HEK293 (cell line): ENCODE measurements at regions not wholly inside any gene's neighbourhood (a gene's known extent, or its start where the extent isn't known, plus 50 kb on each side); places are given as distances from the start of the nearest gene placed in this dataset.

Source experiments
- CTCF ChIA-PET: fragments of 350-600 bp; formaldehyde crosslinking; extraction: SDS; loops from one replicate; lab custom pipeline; 2021; ENCODE audit warnings: antibody characterized with exemption; lab: Yijun Ruan, JAX
- POLR2A ChIA-PET: fragments of 300-600 bp; formaldehyde crosslinking; extraction: SDS; loops from one replicate; lab custom pipeline; 2020; ENCODE audit warnings: antibody characterized with exemption, inconsistent platforms; lab: Yijun Ruan, JAX
- H3K27ac ChIP-seq: fragments of 200-500 bp; sonication (Bioruptor generic); 2 replicates; pipeline ENCODE4 v1.5.1; 2014; ENCODE audit warnings: low read depth, low read length, control low read depth, inconsistent platforms; ENCODE audit errors: extremely low read depth
- H3K36me3 ChIP-seq, 2 experiments: fragments of 200-500 bp in 1 of 2; sonication (Bioruptor generic) in 1 of 2; 1 replicate in 1 of 2; 2 replicates in 1 of 2; pipeline ENCODE4 v1.5.1; 2014 to 2017; ENCODE audit warnings: inconsistent platforms in 2 of 2, low read length in 2 of 2; ENCODE audit not compliant: control insufficient read depth in 2 of 2, insufficient read depth in 1 of 2
- H3K4me1 ChIP-seq: fragments of 200-500 bp; sonication (Bioruptor generic); 2 replicates; pipeline ENCODE4 v1.5.1; 2014; ENCODE audit warnings: mild to moderate bottlenecking, low read length, inconsistent platforms; ENCODE audit not compliant: control insufficient read depth, insufficient read depth
- H3K4me3 ChIP-seq: 2 replicates; pipeline ENCODE4 v1.5.1; 2011; ENCODE audit warnings: low read depth, mild to moderate bottlenecking, control low read depth, low read length, moderate library complexity
- H3K9me3 ChIP-seq: fragments of 200-500 bp; sonication (Bioruptor generic); 2 replicates; pipeline ENCODE4 v1.5.1; 2014; ENCODE audit warnings: low read depth, low read length, inconsistent platforms; ENCODE audit not compliant: control insufficient read depth, insufficient read depth
- SCRT2 ChIP-seq: fragments of 450-650 bp; formaldehyde crosslinking; IDR thresholded peaks from 2 replicates; pipeline ENCODE4 v1.5.1; 2016; ENCODE audit warnings: missing biosample characterization, missing genetic modification characterization
- SETDB1 ChIP-seq: IDR thresholded peaks from one replicate; pipeline ENCODE4 v1.6.1; 2017; ENCODE audit warnings: mild to moderate bottlenecking, low read length, moderate library complexity, mixed read lengths; ENCODE audit not compliant: insufficient read length
- SP7 ChIP-seq: fragments of 450-650 bp; formaldehyde crosslinking; IDR thresholded peaks from 2 replicates; pipeline ENCODE4 v1.5.1; 2016; ENCODE audit warnings: missing biosample characterization, missing genetic modification characterization
- WT1 ChIP-seq: fragments of 450-650 bp; formaldehyde crosslinking; IDR thresholded peaks from 2 replicates; pipeline ENCODE4 v1.5.1; 2016; ENCODE audit warnings: missing biosample characterization, missing genetic modification characterization
- YY1 ChIP-seq: fragments of 450-650 bp; formaldehyde crosslinking; IDR thresholded peaks from 2 replicates; pipeline ENCODE4 v1.5.1; 2018; ENCODE audit warnings: missing biosample characterization, missing genetic modification characterization
- ZNF155 ChIP-seq: fragments of 450-650 bp; formaldehyde crosslinking; IDR thresholded peaks from 2 replicates; pipeline ENCODE4 v1.5.1; 2016; ENCODE audit warnings: missing biosample characterization, missing genetic modification characterization
- ZNF324 ChIP-seq: fragments of 450-650 bp; formaldehyde crosslinking; IDR thresholded peaks from 2 replicates; pipeline ENCODE4 v1.5.1; 2016; ENCODE audit warnings: missing biosample characterization, missing genetic modification characterization
- ZNF426 ChIP-seq: fragments of 450-650 bp; formaldehyde crosslinking; IDR thresholded peaks from 2 replicates; pipeline ENCODE4 v1.5.1; 2017; ENCODE audit warnings: missing biosample characterization, missing genetic modification characterization, mild to moderate bottlenecking, inconsistent platforms, moderate library complexity
- ZNF473 ChIP-seq: fragments of 450-650 bp; formaldehyde crosslinking; IDR thresholded peaks from 2 replicates; pipeline ENCODE4 v1.5.1; 2017; ENCODE audit warnings: missing biosample characterization, missing genetic modification characterization
- ZNF670 ChIP-seq: fragments of 450-650 bp; formaldehyde crosslinking; IDR thresholded peaks from 2 replicates; pipeline ENCODE4 v1.5.1; 2016; ENCODE audit warnings: missing biosample characterization, missing genetic modification characterization, low read depth
- ZNF785 ChIP-seq: fragments of 450-650 bp; formaldehyde crosslinking; IDR thresholded peaks from 2 replicates; pipeline ENCODE4 v1.5.1; 2016; ENCODE audit warnings: missing biosample characterization, missing genetic modification characterization
- ZNF791 ChIP-seq: fragments of 450-650 bp; formaldehyde crosslinking; IDR thresholded peaks from 2 replicates; pipeline ENCODE4 v1.5.1; 2016; ENCODE audit warnings: missing biosample characterization, missing genetic modification characterization
- ZSCAN23 ChIP-seq: fragments of 450-650 bp; formaldehyde crosslinking; IDR thresholded peaks from 2 replicates; pipeline ENCODE4 v1.5.1; 2016; ENCODE audit warnings: missing biosample characterization, missing genetic modification characterization
- TF ChIP-seq, protein P1 (sequence below): fragments of 450-650 bp; formaldehyde crosslinking; IDR thresholded peaks from 2 replicates; pipeline ENCODE4 v1.5.1; 2016; ENCODE audit warnings: missing biosample characterization, missing genetic modification characterization
- TF ChIP-seq, protein P2 (sequence below): fragments of 450-650 bp; IDR thresholded peaks from 2 replicates; pipeline ENCODE4 v1.5.1; 2018; ENCODE audit warnings: missing biosample characterization, missing genetic modification characterization
- TF ChIP-seq, protein P3 (sequence below): fragments of 450-650 bp; formaldehyde crosslinking; IDR thresholded peaks from 2 replicates; pipeline ENCODE4 v1.5.1; 2016; ENCODE audit warnings: missing biosample characterization, missing genetic modification characterization
- TF ChIP-seq, protein P4 (sequence below): fragments of 450-650 bp; formaldehyde crosslinking; IDR thresholded peaks from 2 replicates; pipeline ENCODE4 v1.5.1; 2016; ENCODE audit warnings: missing biosample characterization, missing genetic modification characterization

DNA sequence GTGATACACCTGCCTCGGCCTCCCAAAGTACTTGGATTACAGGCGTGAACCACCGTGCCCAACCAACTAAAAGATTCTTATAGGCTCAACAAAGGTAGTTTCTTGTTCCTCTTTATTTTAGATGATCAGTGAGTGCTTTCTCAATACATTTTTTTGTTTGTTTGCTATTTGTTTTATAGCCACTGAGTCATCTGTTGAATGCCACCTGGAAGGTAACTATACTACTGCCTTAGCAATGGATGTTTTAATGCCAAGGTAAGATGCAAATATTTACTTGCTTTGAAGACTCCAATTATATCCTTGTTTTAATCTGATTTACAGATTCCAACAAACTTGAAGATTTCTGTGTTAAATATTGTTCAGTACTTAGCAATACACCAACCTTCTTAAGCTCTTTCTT, 2807.4 kb upstream of the PCDH20 start:
- CTCF ChIA-PET: no interaction called here
- H3K27ac ChIP-seq: no peak overlapping the region
- no peaks in the 10 kb centered on the region for H3K4me1 ChIP-seq
- H3K9me3 ChIP-seq: no peaks in the 10 kb centered on the region
- no peak overlapping the region for H3K4me3 ChIP-seq
- TF ChIP-seq WT1 (tag by site-specific recombination) (no peak), ZNF670 (tag by site-specific recombination) (no peak), ZNF155 (tag by site-specific recombination) (no peak), ZNF785 (no peak), ZNF473 (no peak), ZNF791 (tag by site-specific recombination) (no peak), SP7 (tag by site-specific recombination) (no peak), ZNF324 (tag by site-specific recombination) (no peak), SETDB1 (no peak), ZNF426 (tag by site-specific recombination) (no peak), YY1 (tag by site-specific recombination) (no peak), ZSCAN23 (tag by site-specific recombination) (no peak), SCRT2 (tag by site-specific recombination) (no peak)
- TF ChIP-seq, protein P1, sequence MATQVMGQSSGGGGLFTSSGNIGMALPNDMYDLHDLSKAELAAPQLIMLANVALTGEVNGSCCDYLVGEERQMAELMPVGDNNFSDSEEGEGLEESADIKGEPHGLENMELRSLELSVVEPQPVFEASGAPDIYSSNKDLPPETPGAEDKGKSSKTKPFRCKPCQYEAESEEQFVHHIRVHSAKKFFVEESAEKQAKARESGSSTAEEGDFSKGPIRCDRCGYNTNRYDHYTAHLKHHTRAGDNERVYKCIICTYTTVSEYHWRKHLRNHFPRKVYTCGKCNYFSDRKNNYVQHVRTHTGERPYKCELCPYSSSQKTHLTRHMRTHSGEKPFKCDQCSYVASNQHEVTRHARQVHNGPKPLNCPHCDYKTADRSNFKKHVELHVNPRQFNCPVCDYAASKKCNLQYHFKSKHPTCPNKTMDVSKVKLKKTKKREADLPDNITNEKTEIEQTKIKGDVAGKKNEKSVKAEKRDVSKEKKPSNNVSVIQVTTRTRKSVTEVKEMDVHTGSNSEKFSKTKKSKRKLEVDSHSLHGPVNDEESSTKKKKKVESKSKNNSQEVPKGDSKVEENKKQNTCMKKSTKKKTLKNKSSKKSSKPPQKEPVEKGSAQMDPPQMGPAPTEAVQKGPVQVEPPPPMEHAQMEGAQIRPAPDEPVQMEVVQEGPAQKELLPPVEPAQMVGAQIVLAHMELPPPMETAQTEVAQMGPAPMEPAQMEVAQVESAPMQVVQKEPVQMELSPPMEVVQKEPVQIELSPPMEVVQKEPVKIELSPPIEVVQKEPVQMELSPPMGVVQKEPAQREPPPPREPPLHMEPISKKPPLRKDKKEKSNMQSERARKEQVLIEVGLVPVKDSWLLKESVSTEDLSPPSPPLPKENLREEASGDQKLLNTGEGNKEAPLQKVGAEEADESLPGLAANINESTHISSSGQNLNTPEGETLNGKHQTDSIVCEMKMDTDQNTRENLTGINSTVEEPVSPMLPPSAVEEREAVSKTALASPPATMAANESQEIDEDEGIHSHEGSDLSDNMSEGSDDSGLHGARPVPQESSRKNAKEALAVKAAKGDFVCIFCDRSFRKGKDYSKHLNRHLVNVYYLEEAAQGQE (tag by site-specific recombination): no peak
- TF ChIP-seq, protein P2, sequence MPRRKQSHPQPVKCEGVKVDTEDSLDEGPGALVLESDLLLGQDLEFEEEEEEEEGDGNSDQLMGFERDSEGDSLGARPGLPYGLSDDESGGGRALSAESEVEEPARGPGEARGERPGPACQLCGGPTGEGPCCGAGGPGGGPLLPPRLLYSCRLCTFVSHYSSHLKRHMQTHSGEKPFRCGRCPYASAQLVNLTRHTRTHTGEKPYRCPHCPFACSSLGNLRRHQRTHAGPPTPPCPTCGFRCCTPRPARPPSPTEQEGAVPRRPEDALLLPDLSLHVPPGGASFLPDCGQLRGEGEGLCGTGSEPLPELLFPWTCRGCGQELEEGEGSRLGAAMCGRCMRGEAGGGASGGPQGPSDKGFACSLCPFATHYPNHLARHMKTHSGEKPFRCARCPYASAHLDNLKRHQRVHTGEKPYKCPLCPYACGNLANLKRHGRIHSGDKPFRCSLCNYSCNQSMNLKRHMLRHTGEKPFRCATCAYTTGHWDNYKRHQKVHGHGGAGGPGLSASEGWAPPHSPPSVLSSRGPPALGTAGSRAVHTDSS (tag by site-specific recombination): no peak
- TF ChIP-seq, protein P3, sequence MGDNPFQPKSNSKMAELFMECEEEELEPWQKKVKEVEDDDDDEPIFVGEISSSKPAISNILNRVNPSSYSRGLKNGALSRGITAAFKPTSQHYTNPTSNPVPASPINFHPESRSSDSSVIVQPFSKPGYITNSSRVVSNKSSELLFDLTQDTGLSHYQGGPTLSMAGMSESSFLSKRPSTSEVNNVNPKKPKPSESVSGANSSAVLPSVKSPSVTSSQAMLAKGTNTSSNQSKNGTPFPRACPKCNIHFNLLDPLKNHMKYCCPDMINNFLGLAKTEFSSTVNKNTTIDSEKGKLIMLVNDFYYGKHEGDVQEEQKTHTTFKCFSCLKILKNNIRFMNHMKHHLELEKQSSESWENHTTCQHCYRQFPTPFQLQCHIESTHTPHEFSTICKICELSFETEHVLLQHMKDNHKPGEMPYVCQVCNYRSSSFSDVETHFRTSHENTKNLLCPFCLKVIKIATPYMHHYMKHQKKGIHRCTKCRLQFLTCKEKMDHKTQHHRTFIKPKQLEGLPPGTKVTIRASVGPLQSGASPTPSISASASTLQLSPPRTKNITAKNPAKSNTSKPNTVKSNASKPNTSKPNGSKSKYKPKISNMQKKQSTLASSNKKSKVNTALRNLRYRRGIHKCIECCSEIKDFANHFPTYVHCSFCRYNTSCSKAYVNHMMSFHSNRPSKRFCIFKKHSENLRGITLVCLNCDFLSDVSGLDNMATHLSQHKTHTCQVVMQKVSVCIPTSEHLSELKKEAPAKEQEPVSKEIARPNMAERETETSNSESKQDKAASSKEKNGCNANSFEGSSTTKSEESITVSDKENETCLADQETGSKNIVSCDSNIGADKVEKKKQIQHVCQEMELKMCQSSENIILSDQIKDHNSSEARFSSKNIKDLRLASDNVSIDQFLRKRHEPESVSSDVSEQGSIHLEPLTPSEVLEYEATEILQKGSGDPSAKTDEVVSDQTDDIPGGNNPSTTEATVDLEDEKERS: no peak
- TF ChIP-seq, protein P4, sequence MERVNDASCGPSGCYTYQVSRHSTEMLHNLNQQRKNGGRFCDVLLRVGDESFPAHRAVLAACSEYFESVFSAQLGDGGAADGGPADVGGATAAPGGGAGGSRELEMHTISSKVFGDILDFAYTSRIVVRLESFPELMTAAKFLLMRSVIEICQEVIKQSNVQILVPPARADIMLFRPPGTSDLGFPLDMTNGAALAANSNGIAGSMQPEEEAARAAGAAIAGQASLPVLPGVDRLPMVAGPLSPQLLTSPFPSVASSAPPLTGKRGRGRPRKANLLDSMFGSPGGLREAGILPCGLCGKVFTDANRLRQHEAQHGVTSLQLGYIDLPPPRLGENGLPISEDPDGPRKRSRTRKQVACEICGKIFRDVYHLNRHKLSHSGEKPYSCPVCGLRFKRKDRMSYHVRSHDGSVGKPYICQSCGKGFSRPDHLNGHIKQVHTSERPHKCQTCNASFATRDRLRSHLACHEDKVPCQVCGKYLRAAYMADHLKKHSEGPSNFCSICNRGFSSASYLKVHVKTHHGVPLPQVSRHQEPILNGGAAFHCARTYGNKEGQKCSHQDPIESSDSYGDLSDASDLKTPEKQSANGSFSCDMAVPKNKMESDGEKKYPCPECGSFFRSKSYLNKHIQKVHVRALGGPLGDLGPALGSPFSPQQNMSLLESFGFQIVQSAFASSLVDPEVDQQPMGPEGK: no peak
- POLR2A ChIA-PET: no interaction called here
- H3K36me3 ChIP-seq: no peaks in the 10 kb centered on the region
